GM12878 (cell line): ENCODE measurements at regions not wholly inside any gene's neighbourhood (a gene's known extent, or its start where the extent isn't known, plus 50 kb on each side); places are given as distances from the start of the nearest gene placed in this dataset.

Experiments
- ATAC-seq: fragments of 200-7000 bp; cut with Tn5 transposase; 3 replicates; pipeline ENCODE4 v1.9.1; 2020; ENCODE audit warnings: mild to moderate bottlenecking, moderate library complexity
- BruUV-seq: library from RNA; stranded (reverse); fragments of 400-500 nt; replicated peaks from 2 replicates; lab custom pipeline; 2021; lab: Mats Ljungman, UMichigan
- CTCF ChIA-PET: fragments of 300-600 bp; sonication (Branson Sonifier 250); formaldehyde crosslinking; extraction: SDS; loops from one replicate; lab custom pipeline; 2021; ENCODE audit warnings: inconsistent platforms; lab: Yijun Ruan, JAX
- POLR2A ChIA-PET: fragments of 350-600 bp; formaldehyde crosslinking; extraction: SDS; loops from one replicate; lab custom pipeline; 2021; ENCODE audit warnings: inconsistent platforms; lab: Charles Lee
- RAD21 ChIA-PET: fragments of 300-600 bp; sonication (Branson Sonifier 250); formaldehyde crosslinking; loops from one replicate; lab custom pipeline; 2023; ENCODE audit warnings: antibody characterized with exemption; ENCODE audit not compliant: unreplicated experiment; lab: Charles Lee
- SMC1A ChIA-PET: fragments of 300-600 bp; sonication (Branson Sonifier 250); formaldehyde crosslinking; loops from one replicate; lab custom pipeline; 2023; ENCODE audit not compliant: unreplicated experiment, uncharacterized antibody; lab: Charles Lee
- DNase-seq: peaks from one replicate; pipeline ENCODE4 v3.0.0-alpha.2; 2011; ENCODE audit warnings: low read depth, low spot score
- FAIRE-seq: peaks from 3 replicates; lab custom pipeline; 2011; peaks lifted over from hg19 to GRCh38; lab: Jason Lieb, UNC
- H2AFZ ChIP-seq: 2 replicates; pipeline ENCODE4 v1.6.0; 2011; ENCODE audit warnings: low read depth, low read length, control low read depth; ENCODE audit not compliant: control insufficient read depth
- H3K27ac ChIP-seq: 2 replicates; pipeline ENCODE4 v1.5.1; 2011; ENCODE audit warnings: control low read depth; ENCODE audit not compliant: control insufficient read depth, insufficient read depth
- H3K27me3 ChIP-seq, 2 experiments: replicated peaks in 1 of 2; 2 replicates each; pipeline versions ENCODE4 v1.6.0 to v1.6.1; 2011; ENCODE audit warnings: low read length in 1 of 2; ENCODE audit not compliant: control insufficient read depth in 2 of 2, insufficient read depth in 2 of 2
- H3K36me3 ChIP-seq, 2 experiments: 2 replicates each; pipeline ENCODE4 v1.5.1; 2011; ENCODE audit warnings: low read length in 1 of 2; ENCODE audit not compliant: control insufficient read depth in 2 of 2, insufficient read depth in 2 of 2
- H3K4me1 ChIP-seq: 2 replicates; pipeline ENCODE4 v1.6.1; 2011; ENCODE audit warnings: mild to moderate bottlenecking, low read length, moderate library complexity, mixed read lengths; ENCODE audit not compliant: control insufficient read depth, insufficient read depth
- H3K4me2 ChIP-seq: 2 replicates; pipeline ENCODE4 v1.6.0; 2011; ENCODE audit warnings: control low read depth; ENCODE audit not compliant: control insufficient read depth, insufficient read depth
- H3K4me3 ChIP-seq: fragments of 200-600 bp; sonication (generic); 2 replicates; pipeline ENCODE4 v1.5.1; 2016
- H3K79me2 ChIP-seq: 2 replicates; pipeline ENCODE4 v1.6.0; 2011; ENCODE audit warnings: low read length; ENCODE audit not compliant: control insufficient read depth, insufficient read depth
- H3K9ac ChIP-seq: 2 replicates; pipeline ENCODE4 v1.8.0; 2011; ENCODE audit warnings: low read length, control low read depth, mixed read lengths; ENCODE audit not compliant: control insufficient read depth, insufficient read depth
- H3K9me3 ChIP-seq: replicated peaks from 3 replicates; pipeline ENCODE4 v1.5.1; 2011; ENCODE audit warnings: mild to moderate bottlenecking, low read length; ENCODE audit not compliant: control insufficient read depth, insufficient read depth
- H4K20me1 ChIP-seq: 2 replicates; pipeline ENCODE4 v1.6.0; 2011; ENCODE audit not compliant: control insufficient read depth, insufficient read depth
- ELK1 ChIP-seq: IDR thresholded peaks from 2 replicates; pipeline ENCODE4 v1.6.1; 2012; ENCODE audit warnings: low read depth, low read length, improper control_type of control experiment
- FOS ChIP-seq: IDR thresholded peaks from 3 replicates; pipeline ENCODE4 v1.6.1; 2011; ENCODE audit warnings: borderline replicate concordance; ENCODE audit not compliant: insufficient read length; ENCODE audit errors: extremely low read depth
- IRF4 ChIP-seq: IDR thresholded peaks from 2 replicates; pipeline ENCODE4 v1.6.1; 2011; ENCODE audit warnings: low read depth, low read length
- JUND ChIP-seq: IDR thresholded peaks from 2 replicates; pipeline ENCODE4 v1.6.1; 2012; ENCODE audit warnings: low read depth, mild to moderate bottlenecking, low read length, improper control_type of control experiment, moderate library complexity
- MTA3 ChIP-seq: IDR thresholded peaks from 2 replicates; pipeline ENCODE4 v1.6.1; 2012; ENCODE audit warnings: low read length, inconsistent platforms, borderline replicate concordance
- NFYB ChIP-seq: IDR thresholded peaks from 2 replicates; pipeline ENCODE4 v1.6.1; 2011; ENCODE audit warnings: low read depth, mild to moderate bottlenecking, low read length, improper control_type of control experiment, moderate library complexity; ENCODE audit not compliant: insufficient read depth
- SREBF1 ChIP-seq: IDR thresholded peaks from 2 replicates; pipeline ENCODE4 v1.6.1; 2012; ENCODE audit warnings: mild to moderate bottlenecking, low read length
- ZNF217 ChIP-seq: fragments of 450-650 bp; IDR thresholded peaks from 2 replicates; pipeline ENCODE4 v1.6.1; 2017; ENCODE audit warnings: antibody characterized with exemption, mild to moderate bottlenecking
- WGBS: methylation state at CpG from one replicate; pipeline ENCODE4 v1.1.6; 2016; ENCODE audit warnings: low lambda C conversion rate; ENCODE audit not compliant: insufficient replicate concordance, insufficient coverage; ENCODE audit errors: missing lambda C conversion rate; 5-methylcytosine and 5-hydroxymethylcytosine counted together
- in situ Hi-C: fragments of 300-500 bp; cut with MboI; formaldehyde crosslinking; loops from 9 replicates; pipeline ENCODE4 v1.14.3; 2018; ENCODE audit warnings: mixed read lengths
- intact Hi-C: fragments of 100-400 bp; cut with micrococcal nuclease; formaldehyde crosslinking; loops from one replicate; pipeline ENCODE4 v1.14.2; 2022; ENCODE audit not compliant: unreplicated experiment
- TF ChIP-seq, protein P1 (sequence below): fragments of 450-650 bp; conservative IDR thresholded peaks from 2 replicates; pipeline ENCODE4 v1.6.1; 2017; ENCODE audit warnings: mild to moderate bottlenecking, moderate library complexity

DNA sequence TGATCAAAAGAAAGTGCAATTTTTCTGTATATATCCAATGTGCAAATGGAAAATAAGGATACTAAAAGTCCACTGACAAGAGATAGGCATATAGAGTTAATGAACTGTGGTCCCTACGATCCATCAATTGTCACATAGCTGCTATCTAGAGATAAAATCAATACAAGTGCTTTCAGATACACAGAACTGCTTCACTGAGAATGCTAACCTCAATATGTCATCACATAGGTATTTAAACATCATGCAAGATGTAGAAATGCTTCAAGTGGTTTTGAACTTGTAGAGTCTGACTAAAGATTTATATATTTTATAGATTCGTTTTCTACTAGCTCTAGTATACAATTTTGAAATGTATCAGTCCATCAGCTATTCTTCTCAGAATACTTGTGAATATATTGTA is 1604.7 kb downstream of the PLA2G4A start:
- Histone ChIP-seq H3K4me3 (no peak overlapping the region), H3K9ac (no peak overlapping the region), H3K79me2 (no peaks in the 10 kb centered on the region), H2AFZ (no peak overlapping the region), H3K27me3 (no peaks in the 10 kb centered on the region), H4K20me1 (no peaks in the 10 kb centered on the region), H3K4me1 (no peaks in the 10 kb centered on the region), H3K4me2 (no peak overlapping the region), H3K27ac (no peak overlapping the region), H3K36me3 (no peaks in the 10 kb centered on the region), H3K9me3 (no peaks in the 10 kb centered on the region)
- in situ Hi-C loops: no loop called here
- intact Hi-C loops: no loop called here
- RAD21 ChIA-PET: interaction anchor here (1.1 kb wide), 1 partner anchor 506 kb away, joined by 4 read pairs; no protein-coding TSS in a partner anchor
- no peak for TF ChIP-seq ELK1
- no peak for TF ChIP-seq FOS
- TF ChIP-seq ZNF217: no peak
- FAIRE-seq (no peak), ATAC-seq (no peak), DNase-seq (no peak)
- SMC1A ChIA-PET: interaction anchor here (0.7 to 1.3 kb wide), 3 partner anchors 53 to 505 kb away, joined by 3 to 4 read pairs (median 3); no protein-coding TSS in a partner anchor
- CTCF ChIA-PET: interaction anchor here (1.1 kb wide), 1 partner anchor 349 kb away, joined by 3 read pairs; no protein-coding TSS in a partner anchor
- no TSS peak for BruUV-seq
- WGBS: 0% methylated on average over 2 of the region's 2 CpGs
- POLR2A ChIA-PET: no interaction called here

- POLR2A ChIA-PET: no interaction called here
- Histone ChIP-seq H3K27ac (no peak overlapping the region), H3K9ac (no peak overlapping the region), H4K20me1 (no peaks in the 10 kb centered on the region), H3K4me3 (no peak overlapping the region), H3K79me2 (no peaks in the 10 kb centered on the region), H3K4me2 (no peak overlapping the region), H3K27me3 (no peaks in the 10 kb centered on the region), H3K36me3 (no peaks in the 10 kb centered on the region), H3K4me1 (no peaks in the 10 kb centered on the region), H2AFZ (no peak overlapping the region), H3K9me3 (no peaks in the 10 kb centered on the region)
- no peak for TF ChIP-seq SREBF1
- TF ChIP-seq NFYB: no peak
- TF ChIP-seq, protein P1, sequence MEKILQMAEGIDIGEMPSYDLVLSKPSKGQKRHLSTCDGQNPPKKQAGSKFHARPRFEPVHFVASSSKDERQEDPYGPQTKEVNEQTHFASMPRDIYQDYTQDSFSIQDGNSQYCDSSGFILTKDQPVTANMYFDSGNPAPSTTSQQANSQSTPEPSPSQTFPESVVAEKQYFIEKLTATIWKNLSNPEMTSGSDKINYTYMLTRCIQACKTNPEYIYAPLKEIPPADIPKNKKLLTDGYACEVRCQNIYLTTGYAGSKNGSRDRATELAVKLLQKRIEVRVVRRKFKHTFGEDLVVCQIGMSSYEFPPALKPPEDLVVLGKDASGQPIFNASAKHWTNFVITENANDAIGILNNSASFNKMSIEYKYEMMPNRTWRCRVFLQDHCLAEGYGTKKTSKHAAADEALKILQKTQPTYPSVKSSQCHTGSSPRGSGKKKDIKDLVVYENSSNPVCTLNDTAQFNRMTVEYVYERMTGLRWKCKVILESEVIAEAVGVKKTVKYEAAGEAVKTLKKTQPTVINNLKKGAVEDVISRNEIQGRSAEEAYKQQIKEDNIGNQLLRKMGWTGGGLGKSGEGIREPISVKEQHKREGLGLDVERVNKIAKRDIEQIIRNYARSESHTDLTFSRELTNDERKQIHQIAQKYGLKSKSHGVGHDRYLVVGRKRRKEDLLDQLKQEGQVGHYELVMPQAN: no peak
- TF ChIP-seq JUND: no peak
- TF ChIP-seq MTA3: no peak
- no peak for TF ChIP-seq IRF4
- no peak for DNase-seq
- BruUV-seq: no TSS peak
- FAIRE-seq: no peak
- ATAC-seq: no peak
- 0% methylated on average over 3 of the region's 3 CpGs for WGBS
- in situ Hi-C loops (no loop called here), intact Hi-C loops (no loop called here)
- SMC1A ChIA-PET: no interaction called here
- CTCF ChIA-PET: interaction anchor here (0.7 kb wide), 1 partner anchor 908 kb away, joined by 3 read pairs; no protein-coding TSS in a partner anchor
- RAD21 ChIA-PET: interaction anchor here (2.4 kb wide), 1 partner anchor 516 kb away, joined by 7 read pairs; no protein-coding TSS in a partner anchor
Measured at GRCh38 chr1:188444526-188444925, 1615.8 kb downstream of the PLA2G4A start.
